Fibroblast of lung (primary cell): ENCODE measurements at regions not wholly inside any gene's neighbourhood (a gene's known extent, or its start where the extent isn't known, plus 50 kb on each side); places are given as distances from the start of the nearest gene placed in this dataset.

Experiments used
- CTCF ChIP-seq, 2 donors: IDR thresholded peaks in 1 of 2; conservative IDR thresholded peaks in 1 of 2; 1 replicate in 1 of 2; 2 replicates in 1 of 2; pipeline ENCODE4 v1.5.1; 2011 to 2012; ENCODE audit warnings: low read length in 2 of 2, control low read depth in 1 of 2, inconsistent platforms in 1 of 2, low read depth in 1 of 2, mild to moderate bottlenecking in 1 of 2
- EZH2 ChIP-seq: IDR thresholded peaks from 2 replicates; pipeline ENCODE4 v1.5.1; 2012; ENCODE audit warnings: low read length, control low read depth, mild to moderate bottlenecking; ENCODE audit errors: missing control alignments

- TF ChIP-seq CTCF (conservative IDR thresholded peaks at IDR 0.05 in 1 of 2, IDR thresholded peaks at IDR 0.05 in 1 of 2; ENCODE audit: low read depth in 1 of 2, low read length in 2 of 2) (no peak), EZH2 (no peak)
Observed at GRCh38 chr1:189701606-189702005, 776.1 kb downstream of the BRINP3 start.
